WTC11 (cell line): ENCODE measurements at regions not wholly inside any gene's neighbourhood (a gene's known extent, or its start where the extent isn't known, plus 50 kb on each side); places are given as distances from the start of the nearest gene placed in this dataset.

ENCODE experiments used
- ATAC-seq: fragments of 200-7000 bp; cut with Tn5 transposase; 2 replicates; pipeline ENCODE4 v1.10.0; 2021; ENCODE audit warnings: mild to moderate bottlenecking, moderate library complexity
- CTCF ChIA-PET: fragments of 300-600 bp; sonication (Branson Sonifier 250); formaldehyde crosslinking; loops from one replicate; lab custom pipeline; 2021; ENCODE audit warnings: antibody characterized with exemption; lab: Charles Lee
- POLR2A ChIA-PET: fragments of 350-600 bp; sonication (Branson Sonifier 250); formaldehyde crosslinking; loops from one replicate; lab custom pipeline; 2021; ENCODE audit warnings: antibody characterized with exemption; lab: Charles Lee
- DNase-seq: peaks from one replicate; pipeline ENCODE4 v3.0.0; 2021; ENCODE audit warnings: low spot score
- H3K27ac Mint-ChIP-seq: 2 replicates; pipeline ENCODE4 v1.8.0; 2021; ENCODE audit warnings: mixed read lengths
- H3K27me3 Mint-ChIP-seq: 2 replicates; pipeline ENCODE4 v1.8.0; 2021; ENCODE audit warnings: low read depth, mild to moderate bottlenecking, moderate library complexity, mixed read lengths
- H3K36me3 Mint-ChIP-seq: 2 replicates; pipeline ENCODE4 v1.8.0; 2021; ENCODE audit warnings: mixed read lengths
- H3K4me1 Mint-ChIP-seq: 2 replicates; pipeline ENCODE4 v1.8.0; 2022; ENCODE audit warnings: mixed read lengths
- H3K4me3 Mint-ChIP-seq: 2 replicates; pipeline ENCODE4 v1.8.0; 2021; ENCODE audit warnings: mild to moderate bottlenecking, moderate library complexity, mixed read lengths
- H3K9me3 Mint-ChIP-seq: 2 replicates; pipeline ENCODE4 v1.8.0; 2021; ENCODE audit warnings: mixed read lengths
- AR ChIP-seq: fragments of 250-450 bp; sonication (Bioruptor Pico); IDR thresholded peaks from 2 replicates; pipeline ENCODE4 v1.9.0; 2021; ENCODE audit warnings: mild to moderate bottlenecking
- ARID4B ChIP-seq: sonication (generic); formaldehyde crosslinking; IDR thresholded peaks from 2 replicates; pipeline ENCODE4 v1.8.0; 2023; ENCODE audit warnings: missing genetic modification reagents, mild to moderate bottlenecking, borderline replicate concordance
- CDX4 ChIP-seq: fragments of 250-450 bp; sonication (Bioruptor Pico); IDR thresholded peaks from 2 replicates; pipeline ENCODE4 v1.9.0; 2021; ENCODE audit warnings: moderate library complexity, mild to moderate bottlenecking, inconsistent platforms, borderline replicate concordance
- CREB1 ChIP-seq: sonication (generic); formaldehyde crosslinking; IDR thresholded peaks from 2 replicates; pipeline ENCODE4 v1.8.0; 2023; ENCODE audit warnings: mild to moderate bottlenecking, missing genetic modification reagents
- E2F1 ChIP-seq: sonication (generic); formaldehyde crosslinking; IDR thresholded peaks from 2 replicates; pipeline ENCODE4 v1.8.0; 2022; ENCODE audit warnings: mild to moderate bottlenecking, missing genetic modification reagents
- ERG ChIP-seq: fragments of 250-450 bp; sonication (Bioruptor Pico); IDR thresholded peaks from 2 replicates; pipeline ENCODE4 v1.8.0; 2021; ENCODE audit warnings: mild to moderate bottlenecking
- ETV6 ChIP-seq: sonication (generic); formaldehyde crosslinking; IDR thresholded peaks from 2 replicates; pipeline ENCODE4 v1.8.1; 2022; ENCODE audit warnings: mild to moderate bottlenecking, missing genetic modification reagents
- GABPB1 ChIP-seq: sonication (generic); formaldehyde crosslinking; IDR thresholded peaks from 2 replicates; pipeline ENCODE4 v1.8.1; 2023; ENCODE audit warnings: mild to moderate bottlenecking, missing genetic modification reagents
- IRF2 ChIP-seq: sonication (generic); formaldehyde crosslinking; IDR thresholded peaks from 2 replicates; pipeline ENCODE4 v1.8.0; 2022; ENCODE audit warnings: low read depth, missing genetic modification reagents, borderline replicate concordance
- MXD4 ChIP-seq: fragments of 250-450 bp; sonication (Bioruptor Pico); IDR thresholded peaks from 2 replicates; pipeline ENCODE4 v1.8.0; 2021; ENCODE audit warnings: mild to moderate bottlenecking, moderate library complexity, borderline replicate concordance
- NFATC4 ChIP-seq: fragments of 250-450 bp; sonication (Bioruptor Pico); IDR thresholded peaks from 2 replicates; pipeline ENCODE4 v1.9.0; 2021; ENCODE audit warnings: mild to moderate bottlenecking
- NFE2L1 ChIP-seq: sonication (generic); formaldehyde crosslinking; IDR thresholded peaks from 2 replicates; pipeline ENCODE4 v1.8.1; 2023; ENCODE audit warnings: missing genetic modification reagents
- NR1H2 ChIP-seq: sonication (generic); formaldehyde crosslinking; IDR thresholded peaks from 2 replicates; pipeline ENCODE4 v1.9.0; 2021; ENCODE audit warnings: mild to moderate bottlenecking, moderate library complexity, missing genetic modification reagents
- ZMAT4 ChIP-seq: fragments of 250-450 bp; sonication (Bioruptor Pico); IDR thresholded peaks from 2 replicates; pipeline ENCODE4 v1.9.0; 2021; ENCODE audit warnings: mild to moderate bottlenecking
- ZNF263 ChIP-seq: sonication (generic); formaldehyde crosslinking; IDR thresholded peaks from 2 replicates; pipeline ENCODE4 v1.8.1; 2022; ENCODE audit warnings: low read depth, mild to moderate bottlenecking, moderate library complexity, missing genetic modification reagents
- ZNF425 ChIP-seq: fragments of 250-450 bp; sonication (Bioruptor Pico); conservative IDR thresholded peaks from 2 replicates; pipeline ENCODE4 v1.9.0; 2021; ENCODE audit warnings: mild to moderate bottlenecking
- ZNF532 ChIP-seq: fragments of 250-450 bp; sonication (Bioruptor Pico); IDR thresholded peaks from 2 replicates; pipeline ENCODE4 v1.9.0; 2021; ENCODE audit warnings: mild to moderate bottlenecking, borderline replicate concordance
- ZNF671 ChIP-seq: fragments of 250-450 bp; sonication (Bioruptor Pico); IDR thresholded peaks from 2 replicates; pipeline ENCODE4 v1.8.0; 2021; ENCODE audit warnings: mild to moderate bottlenecking

GRCh38 chr18:30810580-30810979, 232.0 kb downstream of the DSC3 start:
- Mint-ChIP-seq H3K9me3 (peaks cover 27% of the 10 kb centered on the region), H3K4me1 (peaks cover 4% of the 10 kb centered on the region; the same call in 1 of the 2 replicates), H3K27me3 (0 out of 2 replicates have a peak, but pooled peaks cover 4% of the 10 kb centered on the region), H3K27ac (no peak overlapping the region), H3K36me3 (peaks cover 10% of the 10 kb centered on the region), H3K4me3 (no peak overlapping the region)
- no peak for TF ChIP-seq GABPB1 (CRISPR knock-in tag)
- TF ChIP-seq ZNF263 (CRISPR knock-in tag) = no peak
- no peak for TF ChIP-seq AR (CRISPR knock-in tag)
- TF ChIP-seq IRF2 (CRISPR knock-in tag) = no peak
- no peak for TF ChIP-seq ZNF425
- TF ChIP-seq ETV6 (CRISPR knock-in tag) = no peak
- no peak for TF ChIP-seq CDX4
- TF ChIP-seq ERG (CRISPR knock-in tag) = no peak
- TF ChIP-seq NR1H2 (CRISPR knock-in tag) = no peak
- TF ChIP-seq MXD4 (CRISPR knock-in tag) = no peak
- TF ChIP-seq ZNF671 (CRISPR knock-in tag) = no peak
- TF ChIP-seq CREB1 (CRISPR knock-in tag) = no peak
- TF ChIP-seq ZNF532 (CRISPR knock-in tag) = no peak
- TF ChIP-seq ARID4B (CRISPR knock-in tag) = no peak
- no peak for TF ChIP-seq E2F1 (CRISPR knock-in tag)
- TF ChIP-seq ZMAT4 (CRISPR knock-in tag) = no peak
- TF ChIP-seq NFE2L1 (CRISPR knock-in tag) = no peak
- TF ChIP-seq NFATC4 (CRISPR knock-in tag) = no peak
- ChIA-PET POLR2A (no interaction called here), CTCF (no interaction called here)
- no peak for ATAC-seq
- no peak for DNase-seq
